SK-N-SH (cell line): ENCODE measurements at regions not wholly inside any gene's neighbourhood (a gene's known extent, or its start where the extent isn't known, plus 50 kb on each side); places are given as distances from the start of the nearest gene placed in this dataset.

ENCODE experiments used
- CTCF ChIA-PET: fragments of 300-600, 350-600 bp; formaldehyde crosslinking; extraction: SDS; loops from one replicate; lab custom pipeline; 2021; lab: Yijun Ruan, JAX
- POLR2A ChIA-PET: fragments of 350-600 bp; sonication (Branson Sonifier 250); formaldehyde crosslinking; extraction: SDS; loops from one replicate; lab custom pipeline; 2020; ENCODE audit warnings: antibody characterized with exemption, inconsistent platforms; lab: Yijun Ruan, JAX
- DNase-seq: peaks from one replicate; pipeline ENCODE4 v3.0.0; 2012
- H2AFZ ChIP-seq: fragments of 200-600 bp; sonication (generic); 2 replicates; pipeline ENCODE4 v1.8.1; 2016; ENCODE audit warnings: antibody characterized with exemption, mild to moderate bottlenecking, low read depth
- H3F3A ChIP-seq: fragments of 200-600 bp; sonication (generic); replicated peaks from 2 replicates; pipeline ENCODE3; 2016; ENCODE audit warnings: antibody characterized with exemption, mild to moderate bottlenecking; ENCODE audit not compliant: insufficient read depth
- H3K27ac ChIP-seq, 2 experiments: fragments of 200-500 bp in 1 of 2; fragments of 200-600 bp in 1 of 2; sonication (Bioruptor generic) in 1 of 2; sonication (generic), shearing (Covaris generic) in 1 of 2; 2 replicates each; pipeline versions ENCODE4 v1.5.1 to v1.6.1; 2014 to 2016; ENCODE audit warnings: low read depth in 2 of 2, inconsistent platforms in 1 of 2, low read length in 1 of 2, mild to moderate bottlenecking in 1 of 2, mixed read lengths in 1 of 2
- H3K27me3 ChIP-seq: fragments of 200-600 bp; sonication (generic), shearing (Covaris generic); 2 replicates; pipeline ENCODE4 v1.6.1; 2016; ENCODE audit warnings: mixed run types; ENCODE audit not compliant: insufficient read depth
- H3K36me3 ChIP-seq, 2 experiments: fragments of 200-500 bp in 1 of 2; fragments of 200-600 bp in 1 of 2; sonication (Bioruptor generic) in 1 of 2; sonication (generic) in 1 of 2; replicated peaks in 1 of 2; 2 replicates each; pipeline versions ENCODE3 to v1.5.1; 2014 to 2016; ENCODE audit warnings: low read length in 1 of 2, mild to moderate bottlenecking in 1 of 2; ENCODE audit not compliant: insufficient read depth in 2 of 2, control insufficient read depth in 1 of 2
- H3K4me1 ChIP-seq, 2 experiments: fragments of 200-500 bp in 1 of 2; fragments of 200-600 bp in 1 of 2; sonication (Bioruptor generic) in 1 of 2; sonication (generic), shearing (Covaris generic) in 1 of 2; 2 replicates each; pipeline versions ENCODE4 v1.5.1 to v1.6.1; 2014 to 2016; ENCODE audit warnings: low read depth in 1 of 2, low read length in 1 of 2, mixed run types in 1 of 2; ENCODE audit not compliant: insufficient read depth in 2 of 2, control insufficient read depth in 1 of 2
- H3K4me2 ChIP-seq: fragments of 200-600 bp; sonication (generic), shearing (Covaris generic); 2 replicates; pipeline ENCODE4 v1.6.1; 2017; ENCODE audit warnings: mixed run types
- H3K4me3 ChIP-seq, 2 experiments: fragments of 200-500 bp in 1 of 2; fragments of 200-600 bp in 1 of 2; sonication (Bioruptor generic) in 1 of 2; sonication (generic), shearing (Covaris generic) in 1 of 2; 2 replicates each; pipeline versions ENCODE4 v1.5.1 to v1.8.1; 2014 to 2016; ENCODE audit warnings: low read depth in 2 of 2, inconsistent platforms in 1 of 2, low read length in 1 of 2, mild to moderate bottlenecking in 1 of 2, mixed read lengths in 1 of 2, moderate library complexity in 1 of 2
- H3K79me2 ChIP-seq: fragments of 200-600 bp; sonication (generic); 2 replicates; pipeline ENCODE4 v1.8.1; 2017; ENCODE audit warnings: mild to moderate bottlenecking; ENCODE audit not compliant: insufficient read depth
- H3K9ac ChIP-seq: fragments of 200-600 bp; sonication (generic); 2 replicates; pipeline ENCODE4 v1.6.1; 2017; ENCODE audit warnings: mixed run types
- H3K9me2 ChIP-seq: fragments of 200-600 bp; sonication (generic); 2 replicates; pipeline ENCODE4 v1.6.1; 2017; ENCODE audit warnings: mixed run types
- H3K9me3 ChIP-seq: fragments of 200-600 bp; sonication (generic); 2 replicates; pipeline ENCODE4 v1.6.1; 2017; ENCODE audit warnings: mixed run types, mild to moderate bottlenecking, moderate library complexity
- H4K20me1 ChIP-seq: fragments of 200-600 bp; sonication (generic); 2 replicates; pipeline ENCODE4 v1.6.1; 2017; ENCODE audit warnings: mild to moderate bottlenecking, mixed run types; ENCODE audit not compliant: insufficient read depth
- EZH2phosphoT487 ChIP-seq: fragments of 200-600 bp; sonication (generic); IDR thresholded peaks from 2 replicates; pipeline ENCODE4 v1.6.1; 2017; ENCODE audit warnings: low read depth, mixed run types, mild to moderate bottlenecking, antibody characterized with exemption, moderate library complexity, borderline replicate concordance
- FOXM1 ChIP-seq: IDR thresholded peaks from 2 replicates; pipeline ENCODE4 v1.4.0; 2012; ENCODE audit warnings: low read depth, mild to moderate bottlenecking
- GABPA ChIP-seq: IDR thresholded peaks from 2 replicates; pipeline ENCODE4 v1.4.0; 2012; ENCODE audit warnings: low read depth, mild to moderate bottlenecking
- JUND ChIP-seq: IDR thresholded peaks from 2 replicates; pipeline ENCODE4 v1.4.0; 2012
- MXI1 ChIP-seq: IDR thresholded peaks from 2 replicates; pipeline ENCODE4 v1.6.1; 2012; ENCODE audit warnings: mild to moderate bottlenecking, low read depth, low read length, improper control_type of control experiment
- NFIC ChIP-seq: IDR thresholded peaks from 2 replicates; pipeline ENCODE4 v1.4.0; 2012; ENCODE audit warnings: borderline replicate concordance
- NRF1 ChIP-seq: IDR thresholded peaks from 2 replicates; pipeline ENCODE4 v1.6.1; 2012; ENCODE audit warnings: low read depth, mild to moderate bottlenecking, low read length
- RCOR1 ChIP-seq: fragments of 150-350 bp; IDR thresholded peaks from 2 replicates; pipeline ENCODE4 v1.6.1; 2017; ENCODE audit warnings: antibody characterized with exemption, low read length
- RFX5 ChIP-seq: IDR thresholded peaks from 2 replicates; pipeline ENCODE4 v1.6.1; 2012; ENCODE audit warnings: mild to moderate bottlenecking, improper control_type of control experiment, low read length
- SMC3 ChIP-seq: IDR thresholded peaks from 2 replicates; pipeline ENCODE4 v1.6.1; 2012; ENCODE audit warnings: low read depth, low read length, improper control_type of control experiment
- TAF1 ChIP-seq: IDR thresholded peaks from 2 replicates; pipeline ENCODE4 v1.6.1; 2012; ENCODE audit warnings: low read depth, mild to moderate bottlenecking, low read length, moderate library complexity, borderline replicate concordance
- TCF12 ChIP-seq: IDR thresholded peaks from 2 replicates; pipeline ENCODE4 v1.4.0; 2012
- USF1 ChIP-seq: IDR thresholded peaks from 2 replicates; pipeline ENCODE4 v1.4.0; 2012; ENCODE audit warnings: low read depth, borderline replicate concordance
- WGBS: methylation state at CpG from one replicate; pipeline ENCODE4 v1.1.6; 2017; ENCODE audit warnings: low lambda C conversion rate; 5-methylcytosine and 5-hydroxymethylcytosine counted together
- TF ChIP-seq, protein P1 (sequence below): fragments of 200-600 bp; sonication (generic); IDR thresholded peaks from 2 replicates; pipeline ENCODE4 v1.6.1; 2017; ENCODE audit warnings: antibody characterized with exemption, mild to moderate bottlenecking, moderate library complexity

DNA sequence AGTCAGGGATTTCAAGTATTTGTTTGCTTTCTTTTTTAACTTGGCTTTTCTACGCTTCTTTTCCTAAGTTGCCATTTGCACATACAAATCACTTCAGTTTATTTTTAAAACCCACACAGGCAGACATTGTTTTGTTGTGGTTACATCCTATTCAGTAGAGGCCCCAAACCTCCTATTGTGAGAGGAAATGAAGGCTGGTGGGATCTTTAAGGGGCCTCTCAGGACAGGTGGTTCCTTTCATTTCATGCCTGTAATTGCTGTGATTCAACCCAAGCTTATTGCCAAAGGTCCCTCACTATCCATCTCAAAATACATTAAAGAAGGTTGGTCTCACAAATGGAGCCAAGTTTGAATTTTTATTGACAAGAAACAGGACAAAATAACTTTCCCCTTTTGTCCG is 257.1 kb downstream of the ADAMTS20 start:
- no peak overlapping the region for H3K4me2 ChIP-seq
- H3K27me3 ChIP-seq = no peaks in the 10 kb centered on the region
- no peak overlapping the region for H3K9ac ChIP-seq
- no peak overlapping the region for H2AFZ ChIP-seq
- no peak overlapping the region for H3K27ac ChIP-seq
- no peaks in the 10 kb centered on the region for H3K79me2 ChIP-seq
- H3K36me3 ChIP-seq = no peaks in the 10 kb centered on the region
- DNase-seq = no peak
- POLR2A ChIA-PET = no interaction called here
- CTCF ChIA-PET = interaction anchor here (2.6 kb wide), 1 partner anchor 13 kb away, joined by 11 read pairs; no protein-coding TSS in a partner anchor
- TF ChIP-seq NRF1 (no peak), RFX5 (no peak), SMC3 (no peak), GABPA (no peak), JUND (no peak), USF1 (no peak), FOXM1 (no peak), RCOR1 (no peak), TAF1 (no peak), TCF12 (no peak), EZH2phosphoT487 (no peak), MXI1 (no peak)
- H3K9me2 ChIP-seq = no peaks in the 10 kb centered on the region
- H3K4me1 ChIP-seq = no peaks in the 10 kb centered on the region; a peak in 1 of 4 replicates
- no peaks in the 10 kb centered on the region for H3K9me3 ChIP-seq
- no peak overlapping the region for H3K4me3 ChIP-seq
- 60% methylated on average over 2 of the region's 2 CpGs for WGBS
- no peaks in the 10 kb centered on the region for H4K20me1 ChIP-seq
- H3F3A ChIP-seq = no peaks in the 10 kb centered on the region

- Histone ChIP-seq H3F3A (no peaks in the 10 kb centered on the region), H3K27me3 (no peaks in the 10 kb centered on the region), H3K27ac (no peak overlapping the region), H3K9ac (no peak overlapping the region), H4K20me1 (no peaks in the 10 kb centered on the region), H3K4me3 (no peak overlapping the region), H3K4me2 (no peak overlapping the region), H3K4me1 (no peaks in the 10 kb centered on the region; a peak in 1 of 4 replicates), H3K9me2 (no peaks in the 10 kb centered on the region), H2AFZ (no peak overlapping the region), H3K79me2 (no peaks in the 10 kb centered on the region), H3K9me3 (no peaks in the 10 kb centered on the region), H3K36me3 (no peaks in the 10 kb centered on the region)
- 57% methylated on average over 4 of the region's 4 CpGs for WGBS
- ChIA-PET CTCF (interaction anchor here (2.6 kb wide), 1 partner anchor 12 kb away, joined by 11 read pairs; no protein-coding TSS in a partner anchor), POLR2A (no interaction called here)
- DNase-seq = no peak
- TF ChIP-seq NFIC = no peak
- TF ChIP-seq, protein P1, sequence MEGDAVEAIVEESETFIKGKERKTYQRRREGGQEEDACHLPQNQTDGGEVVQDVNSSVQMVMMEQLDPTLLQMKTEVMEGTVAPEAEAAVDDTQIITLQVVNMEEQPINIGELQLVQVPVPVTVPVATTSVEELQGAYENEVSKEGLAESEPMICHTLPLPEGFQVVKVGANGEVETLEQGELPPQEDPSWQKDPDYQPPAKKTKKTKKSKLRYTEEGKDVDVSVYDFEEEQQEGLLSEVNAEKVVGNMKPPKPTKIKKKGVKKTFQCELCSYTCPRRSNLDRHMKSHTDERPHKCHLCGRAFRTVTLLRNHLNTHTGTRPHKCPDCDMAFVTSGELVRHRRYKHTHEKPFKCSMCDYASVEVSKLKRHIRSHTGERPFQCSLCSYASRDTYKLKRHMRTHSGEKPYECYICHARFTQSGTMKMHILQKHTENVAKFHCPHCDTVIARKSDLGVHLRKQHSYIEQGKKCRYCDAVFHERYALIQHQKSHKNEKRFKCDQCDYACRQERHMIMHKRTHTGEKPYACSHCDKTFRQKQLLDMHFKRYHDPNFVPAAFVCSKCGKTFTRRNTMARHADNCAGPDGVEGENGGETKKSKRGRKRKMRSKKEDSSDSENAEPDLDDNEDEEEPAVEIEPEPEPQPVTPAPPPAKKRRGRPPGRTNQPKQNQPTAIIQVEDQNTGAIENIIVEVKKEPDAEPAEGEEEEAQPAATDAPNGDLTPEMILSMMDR = no peak
- TF ChIP-seq USF1 = no peak
These were observed 257.9 kb downstream of the ADAMTS20 start for GRCh38 chr12:43294147-43294546.
